ENCODE measurements at regions not wholly inside any gene's neighbourhood (a gene's known extent, or its start where the extent isn't known, plus 50 kb on each side); places are given as distances from the start of the nearest gene placed in this dataset.

- TF ChIP-seq CTCF (IDR thresholded peaks at IDR 0.05; ENCODE audit: low read depth, low read length, missing input control): no peak
- no peak for TF ChIP-seq HNF4G (IDR thresholded peaks at IDR 0.05)
- no peak for TF ChIP-seq YY1 (IDR thresholded peaks at IDR 0.05)
These were observed 397.7 kb downstream of the RWDD3 start for GRCh38 chr1:95631695-95632094.

All from liver (tissue), 3 donors.